HEK293 (cell line): ENCODE measurements at regions not wholly inside any gene's neighbourhood (a gene's known extent, or its start where the extent isn't known, plus 50 kb on each side); places are given as distances from the start of the nearest gene placed in this dataset.
A peak's percentile ranks its signal among the peaks of the same experiment; 100 is the strongest.

Experiments used
- HOXC10 ChIP-seq: sonication (generic); formaldehyde crosslinking; IDR thresholded peaks from 2 replicates; pipeline ENCODE4 v1.8.1; 2023; ENCODE audit warnings: mild to moderate bottlenecking, missing genetic modification reagents
- KLF10 ChIP-seq: fragments of 450-650 bp; IDR thresholded peaks from 2 replicates; pipeline ENCODE4 v1.5.1; 2018; ENCODE audit warnings: missing biosample characterization, mild to moderate bottlenecking, missing genetic modification characterization
- MZF1 ChIP-seq: fragments of 450-650 bp; formaldehyde crosslinking; IDR thresholded peaks from 2 replicates; pipeline ENCODE4 v1.5.1; 2017; ENCODE audit warnings: missing biosample characterization, missing genetic modification characterization, borderline replicate concordance
- SALL2 ChIP-seq: fragments of 450-650 bp; formaldehyde crosslinking; IDR thresholded peaks from 2 replicates; pipeline ENCODE4 v1.5.0; 2017; ENCODE audit warnings: missing biosample characterization, mild to moderate bottlenecking, missing genetic modification characterization, borderline replicate concordance
- SCRT1 ChIP-seq: fragments of 450-650 bp; formaldehyde crosslinking; IDR thresholded peaks from 2 replicates; pipeline ENCODE4 v1.5.1; 2016; ENCODE audit warnings: missing biosample characterization, missing genetic modification characterization, borderline replicate concordance
- SP7 ChIP-seq: fragments of 450-650 bp; formaldehyde crosslinking; IDR thresholded peaks from 2 replicates; pipeline ENCODE4 v1.5.1; 2016; ENCODE audit warnings: missing biosample characterization, missing genetic modification characterization
- WT1 ChIP-seq: fragments of 450-650 bp; formaldehyde crosslinking; IDR thresholded peaks from 2 replicates; pipeline ENCODE4 v1.5.1; 2016; ENCODE audit warnings: missing biosample characterization, missing genetic modification characterization
- YY2 ChIP-seq: fragments of 450-650 bp; formaldehyde crosslinking; IDR thresholded peaks from 2 replicates; pipeline ENCODE4 v1.5.1; 2016; ENCODE audit warnings: missing biosample characterization, missing genetic modification characterization
- ZFP37 ChIP-seq: fragments of 450-650 bp; formaldehyde crosslinking; IDR thresholded peaks from 2 replicates; pipeline ENCODE4 v1.5.1; 2016; ENCODE audit warnings: missing biosample characterization, missing genetic modification characterization
- ZIC2 ChIP-seq: fragments of 450-650 bp; formaldehyde crosslinking; IDR thresholded peaks from 2 replicates; pipeline ENCODE4 v1.5.1; 2016; ENCODE audit warnings: missing biosample characterization, missing genetic modification characterization
- ZNF133 ChIP-seq: fragments of 450-650 bp; formaldehyde crosslinking; IDR thresholded peaks from 2 replicates; pipeline ENCODE4 v1.5.1; 2016; ENCODE audit warnings: missing biosample characterization, missing genetic modification characterization
- ZNF175 ChIP-seq: fragments of 450-650 bp; formaldehyde crosslinking; IDR thresholded peaks from 2 replicates; pipeline ENCODE4 v1.5.1; 2016; ENCODE audit warnings: missing biosample characterization, missing genetic modification characterization
- ZNF416 ChIP-seq: fragments of 450-650 bp; formaldehyde crosslinking; IDR thresholded peaks from 2 replicates; pipeline ENCODE4 v1.5.1; 2016; ENCODE audit warnings: missing biosample characterization, missing genetic modification characterization
- ZNF510 ChIP-seq: fragments of 450-650 bp; formaldehyde crosslinking; IDR thresholded peaks from 2 replicates; pipeline ENCODE4 v1.5.1; 2018; ENCODE audit warnings: mild to moderate bottlenecking, missing genetic modification characterization, missing biosample characterization; ENCODE audit not compliant: insufficient replicate concordance
- ZNF521 ChIP-seq: fragments of 450-650 bp; formaldehyde crosslinking; IDR thresholded peaks from 2 replicates; pipeline ENCODE4 v1.5.1; 2017; ENCODE audit warnings: missing biosample characterization, mild to moderate bottlenecking, missing genetic modification characterization
- ZNF529 ChIP-seq: fragments of 450-650 bp; formaldehyde crosslinking; IDR thresholded peaks from 2 replicates; pipeline ENCODE4 v1.5.1; 2017; ENCODE audit warnings: missing genetic modification characterization, missing biosample characterization; ENCODE audit not compliant: insufficient replicate concordance
- ZNF530 ChIP-seq: fragments of 450-650 bp; formaldehyde crosslinking; IDR thresholded peaks from 2 replicates; pipeline ENCODE4 v1.5.1; 2016; ENCODE audit warnings: low read depth, missing biosample characterization, missing genetic modification characterization
- ZNF558 ChIP-seq: fragments of 450-650 bp; formaldehyde crosslinking; IDR thresholded peaks from 2 replicates; pipeline ENCODE4 v1.5.1; 2016; ENCODE audit warnings: missing biosample characterization, missing genetic modification characterization
- ZNF624 ChIP-seq: fragments of 450-650 bp; formaldehyde crosslinking; IDR thresholded peaks from 2 replicates; pipeline ENCODE4 v1.5.1; 2017; ENCODE audit warnings: missing biosample characterization, missing genetic modification characterization
- ZNF658 ChIP-seq: fragments of 450-650 bp; formaldehyde crosslinking; IDR thresholded peaks from 2 replicates; pipeline ENCODE4; 2016; ENCODE audit warnings: missing biosample characterization, missing genetic modification characterization
- ZNF776 ChIP-seq: fragments of 450-650 bp; formaldehyde crosslinking; IDR thresholded peaks from 2 replicates; pipeline ENCODE4 v1.5.0; 2017; ENCODE audit warnings: missing biosample characterization, missing genetic modification characterization, borderline replicate concordance
- TF ChIP-seq, protein P1 (sequence below): fragments of 450-650 bp; formaldehyde crosslinking; IDR thresholded peaks from 2 replicates; pipeline ENCODE4 v1.5.1; 2016; ENCODE audit warnings: missing biosample characterization, missing genetic modification characterization
- TF ChIP-seq, protein P2 (sequence below): fragments of 450-650 bp; formaldehyde crosslinking; conservative IDR thresholded peaks from 2 replicates; pipeline ENCODE4 v1.5.1; 2016; ENCODE audit warnings: low read depth, missing biosample characterization, missing genetic modification characterization
- TF ChIP-seq, protein P3 (sequence below): fragments of 450-650 bp; formaldehyde crosslinking; IDR thresholded peaks from 2 replicates; pipeline ENCODE4 v1.5.1; 2016; ENCODE audit warnings: missing biosample characterization, missing genetic modification characterization
- TF ChIP-seq, protein P4 (sequence below): sonication (generic); formaldehyde crosslinking; IDR thresholded peaks from 2 replicates; pipeline ENCODE4 v1.8.1; 2022; ENCODE audit warnings: mild to moderate bottlenecking, moderate library complexity, missing genetic modification reagents
- TF ChIP-seq, protein P5 (sequence below): fragments of 450-650 bp; formaldehyde crosslinking; IDR thresholded peaks from 2 replicates; pipeline ENCODE4 v1.5.1; 2016; ENCODE audit warnings: missing biosample characterization, missing genetic modification characterization
- TF ChIP-seq, protein P6 (sequence below): fragments of 450-650 bp; formaldehyde crosslinking; IDR thresholded peaks from 2 replicates; pipeline ENCODE4 v1.5.1; 2017; ENCODE audit warnings: missing biosample characterization, missing genetic modification characterization
- TF ChIP-seq, protein P7 (sequence below): fragments of 450-650 bp; formaldehyde crosslinking; IDR thresholded peaks from 2 replicates; pipeline ENCODE4 v1.5.1; 2016; ENCODE audit warnings: missing biosample characterization, missing genetic modification characterization

DNA sequence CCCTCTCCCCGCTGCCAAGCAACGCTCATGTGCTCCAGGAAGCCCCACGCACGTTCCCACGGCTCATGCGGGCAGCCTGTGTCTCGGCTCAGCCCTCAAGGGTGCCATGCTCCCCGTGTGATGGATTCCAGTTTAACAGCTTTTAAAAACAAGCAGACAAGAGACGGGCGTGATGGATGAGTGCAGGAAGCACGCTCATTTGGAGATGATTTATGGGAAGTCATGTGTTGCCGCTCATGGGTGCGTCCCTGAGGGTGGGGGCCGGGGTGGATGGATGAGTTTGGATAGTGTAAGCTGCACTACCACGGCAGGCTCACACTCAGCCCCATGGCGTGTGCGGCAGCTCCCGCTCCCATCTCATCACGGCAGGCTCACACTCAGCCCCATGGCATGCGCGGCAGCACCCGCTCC is 132.8 kb downstream of the RBFOX3 start (continued):
- TF ChIP-seq SCRT1 = no peak
- no peak for TF ChIP-seq ZNF558 (tag by site-specific recombination)
- peak; percentile 50 for TF ChIP-seq ZIC2 (tag by site-specific recombination)
- TF ChIP-seq, protein P1, sequence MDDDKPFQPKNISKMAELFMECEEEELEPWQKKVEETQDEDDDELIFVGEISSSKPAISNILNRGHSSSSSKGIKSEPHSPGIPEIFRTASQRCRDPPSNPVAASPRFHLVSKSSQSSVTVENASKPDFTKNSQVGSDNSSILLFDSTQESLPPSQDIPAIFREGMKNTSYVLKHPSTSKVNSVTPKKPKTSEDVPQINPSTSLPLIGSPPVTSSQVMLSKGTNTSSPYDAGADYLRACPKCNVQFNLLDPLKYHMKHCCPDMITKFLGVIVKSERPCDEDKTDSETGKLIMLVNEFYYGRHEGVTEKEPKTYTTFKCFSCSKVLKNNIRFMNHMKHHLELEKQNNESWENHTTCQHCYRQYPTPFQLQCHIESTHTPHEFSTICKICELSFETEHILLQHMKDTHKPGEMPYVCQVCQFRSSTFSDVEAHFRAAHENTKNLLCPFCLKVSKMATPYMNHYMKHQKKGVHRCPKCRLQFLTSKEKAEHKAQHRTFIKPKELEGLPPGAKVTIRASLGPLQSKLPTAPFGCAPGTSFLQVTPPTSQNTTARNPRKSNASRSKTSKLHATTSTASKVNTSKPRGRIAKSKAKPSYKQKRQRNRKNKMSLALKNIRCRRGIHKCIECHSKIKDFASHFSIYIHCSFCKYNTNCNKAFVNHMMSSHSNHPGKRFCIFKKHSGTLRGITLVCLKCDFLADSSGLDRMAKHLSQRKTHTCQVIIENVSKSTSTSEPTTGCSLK = no peak
- no peak for TF ChIP-seq SALL2 (tag by site-specific recombination)
- 0 out of 2 replicates have a peak, but pooled peaks have one; percentile 39 for TF ChIP-seq WT1 (tag by site-specific recombination)
- TF ChIP-seq ZFP37 = no peak
- no peak for TF ChIP-seq YY2
- TF ChIP-seq, protein P2, sequence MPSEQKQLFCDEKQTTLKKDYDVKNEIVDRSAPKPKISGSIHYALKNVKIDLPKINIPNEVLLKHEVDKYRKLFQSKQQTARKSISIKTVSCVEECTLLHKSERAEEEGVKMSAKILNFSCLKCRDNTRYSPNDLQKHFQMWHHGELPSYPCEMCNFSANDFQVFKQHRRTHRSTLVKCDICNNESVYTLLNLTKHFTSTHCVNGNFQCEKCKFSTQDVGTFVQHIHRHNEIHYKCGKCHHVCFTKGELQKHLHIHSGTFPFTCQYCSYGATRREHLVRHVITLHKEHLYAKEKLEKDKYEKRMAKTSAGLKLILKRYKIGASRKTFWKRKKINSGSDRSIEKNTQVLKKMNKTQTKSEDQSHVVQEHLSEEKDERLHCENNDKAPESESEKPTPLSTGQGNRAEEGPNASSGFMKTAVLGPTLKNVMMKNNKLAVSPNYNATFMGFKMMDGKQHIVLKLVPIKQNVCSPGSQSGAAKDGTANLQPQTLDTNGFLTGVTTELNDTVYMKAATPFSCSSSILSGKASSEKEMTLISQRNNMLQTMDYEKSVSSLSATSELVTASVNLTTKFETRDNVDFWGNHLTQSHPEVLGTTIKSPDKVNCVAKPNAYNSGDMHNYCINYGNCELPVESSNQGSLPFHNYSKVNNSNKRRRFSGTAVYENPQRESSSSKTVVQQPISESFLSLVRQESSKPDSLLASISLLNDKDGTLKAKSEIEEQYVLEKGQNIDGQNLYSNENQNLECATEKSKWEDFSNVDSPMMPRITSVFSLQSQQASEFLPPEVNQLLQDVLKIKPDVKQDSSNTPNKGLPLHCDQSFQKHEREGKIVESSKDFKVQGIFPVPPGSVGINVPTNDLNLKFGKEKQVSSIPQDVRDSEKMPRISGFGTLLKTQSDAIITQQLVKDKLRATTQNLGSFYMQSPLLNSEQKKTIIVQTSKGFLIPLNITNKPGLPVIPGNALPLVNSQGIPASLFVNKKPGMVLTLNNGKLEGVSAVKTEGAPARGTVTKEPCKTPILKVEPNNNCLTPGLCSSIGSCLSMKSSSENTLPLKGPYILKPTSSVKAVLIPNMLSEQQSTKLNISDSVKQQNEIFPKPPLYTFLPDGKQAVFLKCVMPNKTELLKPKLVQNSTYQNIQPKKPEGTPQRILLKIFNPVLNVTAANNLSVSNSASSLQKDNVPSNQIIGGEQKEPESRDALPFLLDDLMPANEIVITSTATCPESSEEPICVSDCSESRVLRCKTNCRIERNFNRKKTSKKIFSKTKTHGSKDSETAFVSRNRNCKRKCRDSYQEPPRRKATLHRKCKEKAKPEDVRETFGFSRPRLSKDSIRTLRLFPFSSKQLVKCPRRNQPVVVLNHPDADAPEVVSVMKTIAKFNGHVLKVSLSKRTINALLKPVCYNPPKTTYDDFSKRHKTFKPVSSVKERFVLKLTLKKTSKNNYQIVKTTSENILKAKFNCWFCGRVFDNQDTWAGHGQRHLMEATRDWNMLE = no peak
- no peak for TF ChIP-seq MZF1 (tag by site-specific recombination)
- TF ChIP-seq, protein P3, sequence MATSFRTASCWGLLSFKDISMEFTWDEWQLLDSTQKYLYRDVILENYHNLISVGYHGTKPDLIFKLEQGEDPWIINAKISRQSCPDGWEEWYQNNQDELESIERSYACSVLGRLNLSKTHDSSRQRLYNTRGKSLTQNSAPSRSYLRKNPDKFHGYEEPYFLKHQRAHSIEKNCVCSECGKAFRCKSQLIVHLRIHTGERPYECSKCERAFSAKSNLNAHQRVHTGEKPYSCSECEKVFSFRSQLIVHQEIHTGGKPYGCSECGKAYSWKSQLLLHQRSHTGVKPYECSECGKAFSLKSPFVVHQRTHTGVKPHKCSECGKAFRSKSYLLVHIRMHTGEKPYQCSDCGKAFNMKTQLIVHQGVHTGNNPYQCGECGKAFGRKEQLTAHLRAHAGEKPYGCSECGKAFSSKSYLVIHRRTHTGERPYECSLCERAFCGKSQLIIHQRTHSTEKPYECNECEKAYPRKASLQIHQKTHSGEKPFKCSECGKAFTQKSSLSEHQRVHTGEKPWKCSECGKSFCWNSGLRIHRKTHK (tag by site-specific recombination) = no peak
- TF ChIP-seq ZNF658 = no peak
- no peak for TF ChIP-seq ZNF624
- no peak for TF ChIP-seq ZNF416
- TF ChIP-seq ZNF133 = no peak
- TF ChIP-seq ZNF530 (tag by site-specific recombination) = no peak
- TF ChIP-seq ZNF510 (tag by site-specific recombination) = no peak
- TF ChIP-seq ZNF529 = no peak
- TF ChIP-seq ZNF521 (tag by site-specific recombination) = no peak
- TF ChIP-seq, protein P4, sequence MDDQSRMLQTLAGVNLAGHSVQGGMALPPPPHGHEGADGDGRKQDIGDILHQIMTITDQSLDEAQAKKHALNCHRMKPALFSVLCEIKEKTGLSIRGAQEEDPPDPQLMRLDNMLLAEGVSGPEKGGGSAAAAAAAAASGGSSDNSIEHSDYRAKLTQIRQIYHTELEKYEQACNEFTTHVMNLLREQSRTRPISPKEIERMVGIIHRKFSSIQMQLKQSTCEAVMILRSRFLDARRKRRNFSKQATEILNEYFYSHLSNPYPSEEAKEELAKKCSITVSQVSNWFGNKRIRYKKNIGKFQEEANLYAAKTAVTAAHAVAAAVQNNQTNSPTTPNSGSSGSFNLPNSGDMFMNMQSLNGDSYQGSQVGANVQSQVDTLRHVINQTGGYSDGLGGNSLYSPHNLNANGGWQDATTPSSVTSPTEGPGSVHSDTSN = no peak
- TF ChIP-seq, protein P5, sequence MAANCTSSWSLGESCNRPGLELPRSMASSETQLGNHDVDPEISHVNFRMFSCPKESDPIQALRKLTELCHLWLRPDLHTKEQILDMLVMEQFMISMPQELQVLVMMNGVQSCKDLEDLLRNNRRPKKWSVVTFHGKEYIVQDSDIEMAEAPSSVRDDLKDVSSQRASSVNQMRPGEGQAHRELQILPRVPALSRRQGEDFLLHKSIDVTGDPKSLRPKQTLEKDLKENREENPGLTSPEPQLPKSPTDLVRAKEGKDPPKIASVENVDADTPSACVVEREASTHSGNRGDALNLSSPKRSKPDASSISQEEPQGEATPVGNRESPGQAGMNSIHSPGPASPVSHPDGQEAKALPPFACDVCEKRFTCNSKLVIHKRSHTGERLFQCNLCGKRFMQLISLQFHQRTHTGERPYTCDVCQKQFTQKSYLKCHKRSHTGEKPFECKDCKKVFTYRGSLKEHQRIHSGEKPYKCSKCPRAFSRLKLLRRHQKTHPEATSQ (tag by site-specific recombination) = no peak
- no peak for TF ChIP-seq ZNF175
- no peak for TF ChIP-seq HOXC10 (CRISPR knock-in tag)
- 0 out of 2 replicates have a peak, but pooled peaks have one; percentile 17 for TF ChIP-seq SP7 (tag by site-specific recombination)
- TF ChIP-seq, protein P6, sequence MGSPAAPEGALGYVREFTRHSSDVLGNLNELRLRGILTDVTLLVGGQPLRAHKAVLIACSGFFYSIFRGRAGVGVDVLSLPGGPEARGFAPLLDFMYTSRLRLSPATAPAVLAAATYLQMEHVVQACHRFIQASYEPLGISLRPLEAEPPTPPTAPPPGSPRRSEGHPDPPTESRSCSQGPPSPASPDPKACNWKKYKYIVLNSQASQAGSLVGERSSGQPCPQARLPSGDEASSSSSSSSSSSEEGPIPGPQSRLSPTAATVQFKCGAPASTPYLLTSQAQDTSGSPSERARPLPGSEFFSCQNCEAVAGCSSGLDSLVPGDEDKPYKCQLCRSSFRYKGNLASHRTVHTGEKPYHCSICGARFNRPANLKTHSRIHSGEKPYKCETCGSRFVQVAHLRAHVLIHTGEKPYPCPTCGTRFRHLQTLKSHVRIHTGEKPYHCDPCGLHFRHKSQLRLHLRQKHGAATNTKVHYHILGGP (tag by site-specific recombination) = no peak
- no peak for TF ChIP-seq ZNF776 (tag by site-specific recombination)
- no peak for TF ChIP-seq KLF10
- TF ChIP-seq, protein P7, sequence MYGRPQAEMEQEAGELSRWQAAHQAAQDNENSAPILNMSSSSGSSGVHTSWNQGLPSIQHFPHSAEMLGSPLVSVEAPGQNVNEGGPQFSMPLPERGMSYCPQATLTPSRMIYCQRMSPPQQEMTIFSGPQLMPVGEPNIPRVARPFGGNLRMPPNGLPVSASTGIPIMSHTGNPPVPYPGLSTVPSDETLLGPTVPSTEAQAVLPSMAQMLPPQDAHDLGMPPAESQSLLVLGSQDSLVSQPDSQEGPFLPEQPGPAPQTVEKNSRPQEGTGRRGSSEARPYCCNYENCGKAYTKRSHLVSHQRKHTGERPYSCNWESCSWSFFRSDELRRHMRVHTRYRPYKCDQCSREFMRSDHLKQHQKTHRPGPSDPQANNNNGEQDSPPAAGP (tag by site-specific recombination) = peak; percentile 78
